Adrenal gland (tissue), 5 donors: ENCODE measurements at regions not wholly inside any gene's neighbourhood (a gene's known extent, or its start where the extent isn't known, plus 50 kb on each side); places are given as distances from the start of the nearest gene placed in this dataset.

Source experiments
- CTCF ChIP-seq, 6 experiments: fragments of 450-650 bp in 4 of 6; fragments of 200-600 bp in 2 of 6; sonication (generic) in 1 of 6; IDR thresholded peaks; 1 replicate in 5 of 6; 2 replicates in 1 of 6; pipeline versions ENCODE4 v1.5.1 to v1.8.0; 2016 to 2021; ENCODE audit warnings: antibody characterized with exemption in 6 of 6, mild to moderate bottlenecking in 2 of 6, moderate library complexity in 1 of 6
- POLR2A ChIP-seq, 2 donors: fragments of 450-650 bp; IDR thresholded peaks; one replicate each; pipeline ENCODE4 v1.6.1; 2017; ENCODE audit warnings: antibody characterized with exemption in 2 of 2, mild to moderate bottlenecking in 2 of 2, moderate library complexity in 1 of 2
- donor health status: DM: no; HTN: no; CAD: no.

GRCh38 chr6:15993716-15994228, 135.1 kb upstream of the MYLIP start:
- no peak for TF ChIP-seq POLR2A (IDR thresholded peaks at IDR 0.05)
- TF ChIP-seq CTCF (IDR thresholded peaks at IDR 0.05): no peak
